ENCODE measurements at regions not wholly inside any gene's neighbourhood (a gene's known extent, or its start where the extent isn't known, plus 50 kb on each side); places are given as distances from the start of the nearest gene placed in this dataset.

GRCh38 chr2:104786204-104786603 lies 67.7 kb upstream of the POU3F3 start:
- no peak overlapping the region for H3K27ac ChIP-seq
- TF ChIP-seq CTCF (IDR thresholded peaks at IDR 0.05) (no peak), POLR2AphosphoS5 (IDR thresholded peaks at IDR 0.05) (no peak), POLR2A (IDR thresholded peaks at IDR 0.05) (no peak)
- intact Hi-C loops (cut with DNase I; ENCODE audit: low total_unique reads), result loop anchor here (2.0 kb wide), 1 partner anchor 65 kb away; no protein-coding TSS in a partner anchor

GRCh38 chr2:104786821-104787220 lies 67.1 kb upstream of the POU3F3 start:
- intact Hi-C loops (cut with DNase I; ENCODE audit: low total_unique reads), result loop anchor here (2.0 kb wide), 1 partner anchor 64 kb away; no protein-coding TSS in a partner anchor
- H3K4me1 ChIP-seq, result no peaks in the 10 kb centered on the region
- DNase-seq (ENCODE audit: low spot score in 2 of 2), result no peak
- no peaks in the 10 kb centered on the region for H3K9me3 ChIP-seq
- no peaks in the 10 kb centered on the region for H3K36me3 ChIP-seq
- TF ChIP-seq CTCF (IDR thresholded peaks at IDR 0.05) (no peak), POLR2A (IDR thresholded peaks at IDR 0.05) (no peak), POLR2AphosphoS5 (IDR thresholded peaks at IDR 0.05) (no peak)
- H3K27ac ChIP-seq, result no peak overlapping the region
- no peak overlapping the region for H3K4me3 ChIP-seq
- H3K27me3 ChIP-seq, result peaks cover 0 to 5% of the 10 kb centered on the region in 2 donors

More at GRCh38 chr2:104786204-104786603, 67.7 kb upstream of the POU3F3 start:
- no peaks in the 10 kb centered on the region for H3K36me3 ChIP-seq
- H3K9me3 ChIP-seq, result no peaks in the 10 kb centered on the region
- no peak for DNase-seq (ENCODE audit: low spot score in 2 of 2)
- H3K27me3 ChIP-seq, result peaks cover 0 to 5% of the 10 kb centered on the region in 2 donors
- H3K4me1 ChIP-seq, result no peaks in the 10 kb centered on the region
- H3K4me3 ChIP-seq, result no peak overlapping the region

- no peak overlapping the region for H3K27ac ChIP-seq
- no peak overlapping the region for H3K4me3 ChIP-seq
- DNase-seq (ENCODE audit: low spot score in 2 of 2), result no peak
- no peaks in the 10 kb centered on the region for H3K36me3 ChIP-seq
- H3K4me1 ChIP-seq, result no peaks in the 10 kb centered on the region
- no peaks in the 10 kb centered on the region for H3K9me3 ChIP-seq
- intact Hi-C loops (cut with DNase I; ENCODE audit: low total_unique reads), result loop anchor here (2.0 kb wide), 1 partner anchor 63 kb away; no protein-coding TSS in a partner anchor
- H3K27me3 ChIP-seq, result peaks cover 0 to 5% of the 10 kb centered on the region in 2 donors
- no peak for TF ChIP-seq CTCF (IDR thresholded peaks at IDR 0.05)
- no peak for TF ChIP-seq POLR2A (IDR thresholded peaks at IDR 0.05)
- TF ChIP-seq POLR2AphosphoS5 (IDR thresholded peaks at IDR 0.05), result no peak
These were observed 66.4 kb upstream of the POU3F3 start for GRCh38 chr2:104787298-104788065.

- TF ChIP-seq POLR2AphosphoS5 (IDR thresholded peaks at IDR 0.05) (no peak), CTCF (IDR thresholded peaks at IDR 0.05) (no peak), POLR2A (IDR thresholded peaks at IDR 0.05) (no peak)
- no peak for DNase-seq (ENCODE audit: low spot score in 2 of 2)
- H3K9me3 ChIP-seq, result no peaks in the 10 kb centered on the region
- intact Hi-C loops (cut with DNase I; ENCODE audit: low total_unique reads), result no loop called here
- no peak overlapping the region for H3K4me3 ChIP-seq
- no peak overlapping the region for H3K27ac ChIP-seq
- H3K27me3 ChIP-seq, result peaks cover 0 to 5% of the 10 kb centered on the region in 2 donors
- H3K4me1 ChIP-seq, result no peaks in the 10 kb centered on the region
- H3K36me3 ChIP-seq, result no peaks in the 10 kb centered on the region
These were observed 65.0 kb upstream of the POU3F3 start for GRCh38 chr2:104788742-104789455.
